BLaER1 treated with 17β-estradiol and CSF1 and Interleukin-3, amounts not matched to agents 10 nM and 100 nM (cell line): ENCODE measurements at regions not wholly inside any gene's neighbourhood (a gene's known extent, or its start where the extent isn't known, plus 50 kb on each side); places are given as distances from the start of the nearest gene placed in this dataset.

Experiments
- H3K27ac ChIP-seq, 11 experiments: shearing (Covaris generic); formaldehyde crosslinking; 2 replicates each; pipeline ENCODE4 v1.8.1; 2022
- H3K27me3 ChIP-seq, 11 experiments: shearing (Covaris generic); formaldehyde crosslinking; 2 replicates each; pipeline ENCODE4 v1.8.1; 2022
- H3K36me3 ChIP-seq, 11 experiments: shearing (Covaris generic); formaldehyde crosslinking; 2 replicates each; pipeline ENCODE4 v1.8.1; 2022
- H3K4me1 ChIP-seq, 10 experiments: shearing (Covaris generic); formaldehyde crosslinking; 2 replicates each; pipeline ENCODE4 v1.8.1; 2022
- H3K4me2 ChIP-seq, 11 experiments: shearing (Covaris generic); formaldehyde crosslinking; 2 replicates each; pipeline ENCODE4 v1.8.1; 2022
- H3K4me3 ChIP-seq, 10 experiments: shearing (Covaris generic); formaldehyde crosslinking; 2 replicates each; pipeline ENCODE4 v1.8.1; 2022
- H3K9ac ChIP-seq, 11 experiments: shearing (Covaris generic); formaldehyde crosslinking; 2 replicates each; pipeline ENCODE4 v1.8.1; 2022
- H3K9me3 ChIP-seq, 11 experiments: shearing (Covaris generic); formaldehyde crosslinking; replicated peaks in 1 of 11; 2 replicates each; pipeline ENCODE4 v1.8.1; 2022
- H4K20me1 ChIP-seq, 11 experiments: shearing (Covaris generic); formaldehyde crosslinking; 2 replicates each; pipeline ENCODE4 v1.8.1; 2022
- Cebpa-rat ChIP-seq, 11 experiments: shearing (Covaris generic); IDR thresholded peaks; 2 replicates each; pipeline ENCODE4 v1.8.1; 2022

GRCh38 chr7:42468471-42468870 is 231.5 kb upstream of the GLI3 start:
- Histone ChIP-seq H3K36me3 (no peaks in the 10 kb centered on the region), H3K27ac (no peak overlapping the region), H3K4me3 (no peak overlapping the region), H3K4me1 (peaks cover 0 to 23% (median 9%) of the 10 kb centered on the region in 10 experiments; a peak in 10 of 20 replicates), H3K27me3 (no peaks in the 10 kb centered on the region), H3K9me3 (peaks cover 0 to 27% (median 15%) of the 10 kb centered on the region in 11 experiments; a peak in 15 of 22 replicates), H3K4me2 (peak overlapping the region in 8 of 11 experiments; percentile 21 to 52 (median 38); a peak in 13 of 22 replicates), H4K20me1 (no peaks in the 10 kb centered on the region), H3K9ac (no peak overlapping the region)
- no peak for TF ChIP-seq Cebpa-rat (IDR thresholded peaks at IDR 0.05)

DNA sequence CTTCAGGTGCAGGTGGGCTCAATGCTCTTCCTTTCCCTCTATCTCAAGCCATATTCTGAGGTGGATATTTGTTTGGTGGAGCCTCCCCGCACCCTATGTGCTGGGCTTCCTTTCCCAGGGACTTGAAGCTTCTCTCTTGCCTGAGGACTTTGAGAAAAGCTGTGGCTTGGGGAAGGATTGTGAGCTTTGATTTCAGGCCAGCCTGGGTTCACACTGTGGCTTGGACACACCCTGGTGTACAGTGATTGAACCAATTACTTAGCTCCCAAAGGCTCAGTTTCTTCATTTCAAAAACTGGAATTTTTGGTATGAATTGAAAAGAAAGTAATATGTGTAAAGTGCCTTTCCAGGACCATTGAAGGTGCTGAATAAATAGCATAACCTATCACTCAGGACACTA is 224.5 kb upstream of the GLI3 start:
- H3K27ac ChIP-seq = no peak overlapping the region
- no peak overlapping the region for H3K4me3 ChIP-seq
- no peaks in the 10 kb centered on the region for H4K20me1 ChIP-seq
- peaks cover 8 to 36% (median 27%) of the 10 kb centered on the region in 10 experiments for H3K4me1 ChIP-seq
- peaks cover 0 to 33% (median 17%) of the 10 kb centered on the region in 11 experiments; a peak in 17 of 22 replicates for H3K9me3 ChIP-seq
- H3K4me2 ChIP-seq = peak overlapping the region in 7 of 11 experiments; percentile 12 to 56 (median 23); a peak in 11 of 22 replicates
- no peaks in the 10 kb centered on the region for H3K36me3 ChIP-seq
- no peak for TF ChIP-seq Cebpa-rat (IDR thresholded peaks at IDR 0.05)
- H3K9ac ChIP-seq = no peak overlapping the region
- H3K27me3 ChIP-seq = no peaks in the 10 kb centered on the region

DNA sequence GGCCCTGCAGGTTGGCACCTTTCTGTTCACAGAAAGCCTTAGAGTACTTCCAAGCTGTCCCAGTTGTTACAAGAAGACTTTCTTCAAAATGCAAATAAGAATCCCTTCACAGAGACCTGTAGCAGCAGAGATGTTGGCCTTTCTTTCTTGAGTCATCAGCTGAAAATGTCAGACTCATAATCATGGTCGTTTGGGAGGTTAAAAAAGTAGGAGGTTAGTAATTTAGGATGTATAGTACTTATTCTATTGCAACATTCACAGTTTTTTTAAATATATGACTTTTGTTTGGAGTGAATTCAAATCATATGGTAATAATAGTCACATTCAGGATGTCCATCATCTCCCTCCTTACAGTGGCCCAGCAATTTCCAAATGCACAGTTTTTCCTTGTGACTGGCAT is 223.9 kb upstream of the GLI3 start:
- Histone ChIP-seq H3K36me3 (no peaks in the 10 kb centered on the region), H3K27ac (no peak overlapping the region), H3K4me1 (peaks cover 13 to 42% (median 34%) of the 10 kb centered on the region in 10 experiments), H3K4me2 (peak overlapping the region in 3 of 11 experiments; percentile 23 to 56 (median 40); a peak in 2 of 22 replicates), H3K9me3 (peaks cover 0 to 33% (median 17%) of the 10 kb centered on the region in 11 experiments; a peak in 17 of 22 replicates), H3K27me3 (0 out of 22 replicates have a peak, but pooled peaks cover 0 to under 1% (median 0%) of the 10 kb centered on the region in 11 experiments), H4K20me1 (no peaks in the 10 kb centered on the region), H3K4me3 (no peak overlapping the region), H3K9ac (no peak overlapping the region)
- TF ChIP-seq Cebpa-rat (IDR thresholded peaks at IDR 0.05) = no peak

GRCh38 chr7:42460148-42460547 is 223.1 kb upstream of the GLI3 start:
- Histone ChIP-seq H4K20me1 (no peaks in the 10 kb centered on the region), H3K27me3 (peaks cover 0 to 6% (median 0%) of the 10 kb centered on the region in 11 experiments; a peak in 4 of 22 replicates), H3K36me3 (no peaks in the 10 kb centered on the region), H3K4me2 (no peak overlapping the region), H3K9ac (no peak overlapping the region), H3K4me1 (peaks cover 13 to 50% (median 41%) of the 10 kb centered on the region in 10 experiments), H3K27ac (no peak overlapping the region), H3K9me3 (peaks cover 0 to 33% (median 16%) of the 10 kb centered on the region in 11 experiments; a peak in 17 of 22 replicates), H3K4me3 (no peak overlapping the region)
- TF ChIP-seq Cebpa-rat (IDR thresholded peaks at IDR 0.05) = no peak

GRCh38 chr7:42457663-42458062 is 220.7 kb upstream of the GLI3 start:
- H3K27ac ChIP-seq = peak overlapping the region in 4 of 11 experiments; percentile 78 to 83 (median 78); a peak in 4 of 22 replicates
- H3K4me1 ChIP-seq = peaks cover 30 to 75% (median 66%) of the 10 kb centered on the region in 10 experiments
- H3K27me3 ChIP-seq = peaks cover 0 to 17% (median 0%) of the 10 kb centered on the region in 11 experiments; a peak in 8 of 22 replicates
- H4K20me1 ChIP-seq = peaks cover 0 to 6% (median 0%) of the 10 kb centered on the region in 11 experiments; a peak in 1 of 22 replicates
- H3K4me2 ChIP-seq = peak overlapping the region in 9 of 11 experiments; percentile 59 to 98 (median 92); a peak in 19 of 22 replicates
- peak overlapping the region in 3 of 11 experiments; percentile 61 to 70 (median 68); a peak in 3 of 22 replicates for H3K9ac ChIP-seq
- no peak overlapping the region for H3K4me3 ChIP-seq
- H3K36me3 ChIP-seq = no peaks in the 10 kb centered on the region
- H3K9me3 ChIP-seq = peaks cover 0 to 17% (median 3%) of the 10 kb centered on the region in 11 experiments; a peak in 5 of 22 replicates
- no peak for TF ChIP-seq Cebpa-rat (IDR thresholded peaks at IDR 0.05)

GRCh38 chr7:42456756-42457276 is 219.8 kb upstream of the GLI3 start:
- Histone ChIP-seq H4K20me1 (peaks cover 0 to 6% (median 0%) of the 10 kb centered on the region in 11 experiments; a peak in 1 of 22 replicates), H3K27me3 (peaks cover 0 to 17% (median 0%) of the 10 kb centered on the region in 11 experiments; a peak in 8 of 22 replicates), H3K36me3 (no peaks in the 10 kb centered on the region), H3K27ac (peak overlapping the region in 6 of 11 experiments; percentile 26 to 83 (median 78); a peak in 11 of 22 replicates), H3K4me3 (peak overlapping the region in 5 of 10 experiments; percentile 1 to 15 (median 12); a peak in 4 of 20 replicates), H3K4me2 (peak overlapping the region; percentile 28 to 98 (median 91)), H3K4me1 (peaks cover 38 to 78% (median 71%) of the 10 kb centered on the region in 10 experiments), H3K9me3 (peaks cover 0 to 17% (median 3%) of the 10 kb centered on the region in 11 experiments; a peak in 5 of 22 replicates), H3K9ac (peak overlapping the region in 6 of 11 experiments; percentile 8 to 70 (median 64); a peak in 9 of 22 replicates)
- no peak for TF ChIP-seq Cebpa-rat (IDR thresholded peaks at IDR 0.05)

DNA sequence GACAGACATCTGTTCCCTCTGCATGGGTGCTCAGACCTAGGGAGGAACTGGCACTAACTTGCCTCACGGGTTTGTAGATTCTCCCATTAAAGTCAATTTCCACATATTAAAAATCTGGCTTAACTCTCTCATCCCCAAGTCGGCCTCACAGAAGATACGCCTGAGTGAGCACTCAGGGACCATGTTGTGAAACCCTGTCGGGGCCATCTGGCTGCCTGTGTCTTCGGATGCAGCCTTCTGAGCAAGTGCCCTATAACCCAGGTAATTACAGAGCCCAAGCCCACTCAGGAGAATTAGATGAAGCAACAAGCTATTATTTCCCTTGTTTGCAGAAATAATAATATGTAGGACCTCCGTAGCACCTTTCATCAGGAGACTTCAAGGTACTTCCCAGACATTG is 219.3 kb upstream of the GLI3 start:
- Histone ChIP-seq H4K20me1 (peaks cover 0 to 6% (median 0%) of the 10 kb centered on the region in 11 experiments; a peak in 1 of 22 replicates), H3K27ac (peak overlapping the region in 6 of 11 experiments; percentile 26 to 83 (median 78); a peak in 11 of 22 replicates), H3K4me1 (peaks cover 41 to 78% (median 71%) of the 10 kb centered on the region in 10 experiments), H3K4me2 (peak overlapping the region; percentile 28 to 98 (median 91)), H3K36me3 (no peaks in the 10 kb centered on the region), H3K9ac (peak overlapping the region in 5 of 11 experiments; percentile 15 to 70 (median 68); a peak in 9 of 22 replicates), H3K27me3 (peaks cover 0 to 21% (median 0%) of the 10 kb centered on the region in 11 experiments; a peak in 8 of 22 replicates), H3K4me3 (peak overlapping the region in 4 of 10 experiments; percentile 1 to 15 (median 11); a peak in 3 of 20 replicates), H3K9me3 (peaks cover 0 to 17% (median 3%) of the 10 kb centered on the region in 11 experiments; a peak in 6 of 22 replicates)
- TF ChIP-seq Cebpa-rat (IDR thresholded peaks at IDR 0.05) = peak in 6 of 11 experiments; percentile 13 to 96 (median 73); a peak in 9 of 22 replicates

GRCh38 chr7:42453931-42454361 is 216.9 kb upstream of the GLI3 start:
- H4K20me1 ChIP-seq = peaks cover 0 to 6% (median 0%) of the 10 kb centered on the region in 11 experiments; a peak in 1 of 22 replicates
- H3K4me3 ChIP-seq = peak overlapping the region in 4 of 10 experiments; percentile 19 to 34 (median 26); a peak in 3 of 20 replicates
- peaks cover 0 to 32% (median 0%) of the 10 kb centered on the region in 11 experiments; a peak in 8 of 22 replicates for H3K27me3 ChIP-seq
- H3K4me2 ChIP-seq = peak overlapping the region; percentile 58 to 98 (median 91)
- H3K4me1 ChIP-seq = peaks cover 41 to 88% (median 79%) of the 10 kb centered on the region in 10 experiments
- H3K9ac ChIP-seq = peak overlapping the region in 6 of 11 experiments; percentile 3 to 65 (median 54); a peak in 11 of 22 replicates
- H3K36me3 ChIP-seq = no peaks in the 10 kb centered on the region
- H3K9me3 ChIP-seq = peaks cover 15 to 24% (median 22%) of the 10 kb centered on the region in 11 experiments
- peak overlapping the region in 6 of 11 experiments; percentile 1 to 83 (median 78); a peak in 11 of 22 replicates for H3K27ac ChIP-seq
- no peak for TF ChIP-seq Cebpa-rat (IDR thresholded peaks at IDR 0.05)
